Superior temporal gyrus (tissue), 1 donor: ENCODE measurements at regions not wholly inside any gene's neighbourhood (a gene's known extent, or its start where the extent isn't known, plus 50 kb on each side); places are given as distances from the start of the nearest gene placed in this dataset.

Source experiments
- DNase-seq: peaks from one replicate; pipeline ENCODE4 v3.0.0-alpha.2; 2016; ENCODE audit errors: extremely low spot score

- no peak for DNase-seq
These were observed 120.7 kb upstream of the GSE1 start for GRCh38 chr16:85492295-85492864.

GRCh38 chr16:85494315-85494714 is 118.8 kb upstream of the GSE1 start:
- no peak for DNase-seq

DNA sequence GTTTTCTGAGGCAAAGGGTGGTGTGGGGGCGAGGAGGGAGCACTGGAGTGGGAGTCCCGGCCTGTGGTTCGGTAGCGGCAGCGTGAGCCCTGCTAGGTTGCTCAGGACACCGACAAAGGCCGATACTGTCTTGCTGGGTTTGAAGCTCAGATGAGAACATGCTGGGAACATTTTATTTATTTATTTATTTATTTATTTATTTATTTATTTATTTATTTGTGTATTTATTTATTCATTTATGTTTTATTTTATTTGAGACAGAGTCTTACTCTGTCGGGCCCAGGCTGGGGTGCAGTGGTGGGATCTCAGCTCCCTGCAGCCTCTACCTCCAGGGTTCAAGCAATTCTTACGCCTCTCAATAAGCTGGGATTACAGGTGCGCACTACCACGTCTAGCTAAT is 117.9 kb upstream of the GSE1 start:
- no peak for DNase-seq

GRCh38 chr16:85495823-85496538 is 117.1 kb upstream of the GSE1 start:
- DNase-seq, result no peak

- DNase-seq, result no peak
These were observed 115.4 kb upstream of the GSE1 start for GRCh38 chr16:85497622-85498314.

GRCh38 chr16:85498607-85499006 is 114.5 kb upstream of the GSE1 start:
- DNase-seq, result no peak

- DNase-seq, result no peak
These were observed 112.9 kb upstream of the GSE1 start for GRCh38 chr16:85500220-85500619.

DNA sequence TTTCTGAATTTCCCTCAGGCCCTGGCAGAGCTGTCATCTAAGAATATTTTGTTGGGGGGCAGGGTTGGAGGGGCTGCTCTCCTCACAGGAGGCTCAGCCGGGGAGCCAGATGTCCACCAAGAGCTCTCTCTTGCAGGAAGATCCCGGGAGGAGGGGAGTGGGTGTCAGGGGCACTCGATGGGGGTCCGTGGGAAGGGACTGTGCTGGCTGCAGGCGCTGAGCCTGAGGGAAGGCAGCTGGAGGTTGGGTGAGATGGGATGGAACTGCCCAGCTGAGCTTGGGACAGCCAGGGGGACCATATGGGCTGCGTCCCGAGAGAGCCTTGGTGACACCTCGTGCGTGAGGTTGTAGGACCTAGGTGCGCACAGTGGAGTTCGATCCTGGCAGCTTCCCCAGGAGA is 111.2 kb upstream of the GSE1 start:
- DNase-seq, result no peak

GRCh38 chr16:85502357-85502756 is 110.8 kb upstream of the GSE1 start:
- no peak for DNase-seq

DNA sequence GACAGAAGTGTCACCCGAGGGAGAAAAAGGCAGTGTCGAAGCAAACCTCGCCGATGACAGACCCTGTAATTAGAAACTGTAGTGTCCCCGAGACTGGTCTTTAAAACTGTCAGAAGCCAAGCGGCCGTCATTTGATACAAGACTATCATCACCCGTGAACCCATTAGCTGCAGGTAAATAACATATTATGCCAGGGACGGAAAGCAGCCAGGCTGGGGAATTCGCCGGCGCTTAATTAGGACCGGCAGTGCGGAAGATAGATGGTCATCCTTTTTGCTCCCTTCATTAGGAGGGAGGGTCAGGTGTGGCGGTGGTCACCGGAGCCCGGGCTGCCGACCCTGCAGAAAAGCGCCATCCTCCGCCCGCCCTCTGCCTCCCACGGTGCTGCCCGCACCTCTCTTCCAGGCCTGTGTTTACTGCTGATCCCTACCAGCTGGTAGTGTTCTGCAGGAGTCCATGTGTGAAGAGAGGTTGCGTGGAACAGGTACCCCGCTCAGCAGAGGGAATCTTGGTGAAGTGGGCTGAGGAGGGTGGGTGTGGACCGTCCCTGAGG is 109.4 kb upstream of the GSE1 start:
- no peak for DNase-seq

- no peak for DNase-seq
These were observed 108.9 kb upstream of the GSE1 start for GRCh38 chr16:85504242-85504641.

GRCh38 chr16:85505794-85506634 is 107.1 kb upstream of the GSE1 start:
- DNase-seq, result no peak

DNA sequence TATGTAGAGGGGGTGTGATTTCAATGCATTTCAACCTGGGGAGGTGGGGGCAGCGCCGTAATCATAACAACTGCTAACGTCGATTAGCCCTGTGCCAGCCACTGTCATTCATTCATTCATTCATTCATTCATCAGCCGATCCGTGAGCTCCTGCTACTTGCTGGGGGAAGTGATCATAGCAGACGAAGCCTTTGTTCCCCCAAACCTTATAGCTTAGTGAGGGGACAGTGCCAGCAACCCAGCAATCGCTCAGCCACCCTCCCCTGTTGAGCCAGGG is 106.5 kb upstream of the GSE1 start:
- no peak for DNase-seq

- no peak for DNase-seq
These were observed 105.8 kb upstream of the GSE1 start for GRCh38 chr16:85507342-85507741.

GRCh38 chr16:85508388-85508787 is 104.7 kb upstream of the GSE1 start:
- no peak for DNase-seq

DNA sequence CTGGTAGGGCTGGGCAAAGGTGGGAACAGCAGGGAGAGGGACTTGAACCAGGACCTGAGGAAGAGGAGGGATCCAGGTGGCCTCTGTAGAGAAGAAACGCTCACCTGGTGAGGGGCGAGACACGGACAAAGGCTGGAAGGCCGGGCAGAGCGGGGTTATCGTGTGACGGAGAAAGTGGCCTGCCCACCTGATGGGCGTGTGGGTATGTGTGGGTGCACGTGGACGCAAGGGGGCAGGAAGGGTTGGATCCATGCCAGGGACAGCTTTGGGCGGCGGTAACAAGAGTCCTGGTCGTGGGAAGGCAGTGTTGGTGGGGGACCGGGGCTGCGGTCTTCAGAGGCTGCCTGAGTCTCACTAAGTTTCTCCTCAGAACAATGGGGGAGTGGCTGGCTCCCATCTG is 104.1 kb upstream of the GSE1 start:
- DNase-seq, result no peak

DNA sequence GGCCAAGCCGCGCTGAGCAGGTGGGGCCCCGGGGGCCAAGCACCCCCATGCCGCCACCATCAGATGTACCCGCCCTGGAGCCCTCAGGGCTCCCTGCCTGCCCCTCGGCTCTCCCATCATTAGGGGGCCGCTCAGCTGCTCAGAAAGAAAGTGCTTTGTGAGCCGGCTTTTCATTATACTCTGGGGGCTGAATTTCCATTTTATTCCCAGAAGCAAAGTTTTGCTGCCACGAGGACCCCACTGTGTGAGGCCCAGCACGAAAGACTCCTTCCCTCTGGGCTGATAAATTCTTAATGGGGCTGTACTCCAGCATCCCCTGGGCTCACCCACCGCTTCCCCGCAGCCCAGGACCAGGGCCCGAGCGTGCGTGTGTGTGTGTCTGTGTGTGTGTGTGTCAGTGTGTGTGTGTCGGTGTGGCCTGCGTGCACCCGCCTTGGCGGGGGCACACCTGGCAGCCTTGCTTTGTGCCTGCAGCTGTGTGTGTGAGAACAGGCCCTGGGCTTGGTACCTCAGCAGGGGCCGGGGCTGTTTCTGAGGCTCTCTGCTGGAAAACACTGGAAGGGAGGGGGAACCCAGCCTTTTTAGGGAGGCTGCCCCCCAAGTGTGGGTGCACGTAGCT is 103.0 kb upstream of the GSE1 start:
- DNase-seq, result no peak

- no peak for DNase-seq
These were observed 100.9 kb upstream of the GSE1 start for GRCh38 chr16:85511938-85512807.

GRCh38 chr16:85512808-85513115 is 100.4 kb upstream of the GSE1 start:
- DNase-seq, result no peak

DNA sequence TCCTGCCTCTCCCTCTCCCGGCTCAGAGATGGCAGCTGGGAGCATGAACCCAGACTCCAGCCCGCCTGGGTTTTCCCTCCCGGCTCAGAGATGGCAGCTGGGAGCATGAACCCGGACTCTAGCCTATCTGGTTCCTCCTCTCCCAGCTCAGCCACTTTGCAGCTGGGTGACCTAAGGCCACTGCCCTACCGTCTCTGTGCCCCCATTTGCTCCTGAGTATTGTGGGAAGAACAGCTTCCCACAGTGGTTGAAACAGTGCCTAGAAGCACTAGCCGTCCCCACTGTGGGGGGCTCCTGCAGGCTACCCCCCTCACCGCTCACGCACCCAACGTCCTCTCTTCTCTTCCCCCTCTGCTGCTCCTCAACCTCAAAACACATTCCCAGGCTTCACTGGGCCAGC is 99.9 kb upstream of the GSE1 start:
- DNase-seq, result no peak

DNA sequence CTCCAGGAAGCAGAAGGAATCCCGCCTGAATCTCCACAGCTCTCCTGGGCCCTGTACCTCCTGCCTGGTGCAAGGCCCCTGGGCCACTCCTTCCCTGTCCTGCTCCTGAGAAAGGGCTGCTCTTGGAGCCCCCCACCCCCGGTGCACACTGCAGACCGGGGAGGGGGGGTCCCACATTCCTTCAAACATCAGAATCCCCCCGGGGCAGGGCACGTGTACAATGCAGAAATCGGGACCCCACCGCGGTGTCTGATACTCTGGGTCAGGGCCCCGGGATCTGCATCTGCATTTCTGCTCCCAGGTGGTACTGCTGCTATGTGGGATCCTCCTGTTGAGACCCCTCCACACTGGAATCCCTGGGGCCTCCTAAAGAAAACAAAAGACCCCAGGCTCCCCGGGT is 99.5 kb upstream of the GSE1 start:
- DNase-seq, result no peak
